ENCODE measurements at regions not wholly inside any gene's neighbourhood (a gene's known extent, or its start where the extent isn't known, plus 50 kb on each side); places are given as distances from the start of the nearest gene placed in this dataset.

- H3K9ac ChIP-seq (ENCODE audit: low read length), result no peak overlapping the region
- H3K4me1 ChIP-seq (ENCODE audit: control insufficient read depth, insufficient read depth, low read length), result no peaks in the 10 kb centered on the region
- no peak overlapping the region for H3K4me3 ChIP-seq (ENCODE audit: low read length)
- no peaks in the 10 kb centered on the region for H3K9me3 ChIP-seq (ENCODE audit: control insufficient read depth, low read length)
- H3K36me3 ChIP-seq (ENCODE audit: control insufficient read depth, insufficient read depth, low read length), result no peaks in the 10 kb centered on the region
- no peaks in the 10 kb centered on the region for H3K27me3 ChIP-seq (ENCODE audit: control insufficient read depth, insufficient read depth, low read length)
Measured at GRCh38 chr17:13374203-13375143, 227.3 kb downstream of the HS3ST3A1 start.

GRCh38 chr17:13372432-13372831, 229.3 kb downstream of the HS3ST3A1 start:
- Histone ChIP-seq H3K9ac (ENCODE audit: low read length) (no peak overlapping the region), H3K27me3 (ENCODE audit: control insufficient read depth, insufficient read depth, low read length) (no peaks in the 10 kb centered on the region), H3K4me1 (ENCODE audit: control insufficient read depth, insufficient read depth, low read length) (no peaks in the 10 kb centered on the region), H3K4me3 (ENCODE audit: low read length) (no peak overlapping the region), H3K9me3 (ENCODE audit: control insufficient read depth, low read length) (no peaks in the 10 kb centered on the region), H3K36me3 (ENCODE audit: control insufficient read depth, insufficient read depth, low read length) (no peaks in the 10 kb centered on the region)

GRCh38 chr17:13367154-13367553, 234.6 kb downstream of the HS3ST3A1 start:
- Histone ChIP-seq H3K9ac (ENCODE audit: low read length) (no peak overlapping the region), H3K4me1 (ENCODE audit: control insufficient read depth, insufficient read depth, low read length) (no peaks in the 10 kb centered on the region), H3K36me3 (ENCODE audit: control insufficient read depth, insufficient read depth, low read length) (no peaks in the 10 kb centered on the region), H3K4me3 (ENCODE audit: low read length) (no peak overlapping the region), H3K9me3 (ENCODE audit: control insufficient read depth, low read length) (no peaks in the 10 kb centered on the region), H3K27me3 (ENCODE audit: control insufficient read depth, insufficient read depth, low read length) (no peaks in the 10 kb centered on the region)

GRCh38 chr17:13365331-13365730, 236.4 kb downstream of the HS3ST3A1 start:
- Histone ChIP-seq H3K9ac (ENCODE audit: low read length) (no peak overlapping the region), H3K9me3 (ENCODE audit: control insufficient read depth, low read length) (no peaks in the 10 kb centered on the region), H3K4me3 (ENCODE audit: low read length) (no peak overlapping the region), H3K27me3 (ENCODE audit: control insufficient read depth, insufficient read depth, low read length) (no peaks in the 10 kb centered on the region), H3K36me3 (ENCODE audit: control insufficient read depth, insufficient read depth, low read length) (no peaks in the 10 kb centered on the region), H3K4me1 (ENCODE audit: control insufficient read depth, insufficient read depth, low read length) (no peaks in the 10 kb centered on the region)

GRCh38 chr17:13363771-13364170, 238.0 kb downstream of the HS3ST3A1 start:
- Histone ChIP-seq H3K27me3 (ENCODE audit: control insufficient read depth, insufficient read depth, low read length) (no peaks in the 10 kb centered on the region), H3K9me3 (ENCODE audit: control insufficient read depth, low read length) (no peaks in the 10 kb centered on the region)

GRCh38 chr17:13362341-13363122, 239.2 kb downstream of the HS3ST3A1 start:
- Histone ChIP-seq H3K27me3 (ENCODE audit: control insufficient read depth, insufficient read depth, low read length) (no peaks in the 10 kb centered on the region), H3K9ac (ENCODE audit: low read length) (no peak overlapping the region), H3K36me3 (ENCODE audit: control insufficient read depth, insufficient read depth, low read length) (no peaks in the 10 kb centered on the region), H3K4me1 (ENCODE audit: control insufficient read depth, insufficient read depth, low read length) (no peaks in the 10 kb centered on the region), H3K9me3 (ENCODE audit: control insufficient read depth, low read length) (no peaks in the 10 kb centered on the region), H3K4me3 (ENCODE audit: low read length) (no peak overlapping the region)

More at GRCh38 chr17:13363771-13364170, 238.0 kb downstream of the HS3ST3A1 start:
- H3K4me1 ChIP-seq (ENCODE audit: control insufficient read depth, insufficient read depth, low read length), result no peaks in the 10 kb centered on the region
- no peak overlapping the region for H3K9ac ChIP-seq (ENCODE audit: low read length)
- no peak overlapping the region for H3K4me3 ChIP-seq (ENCODE audit: low read length)
- no peaks in the 10 kb centered on the region for H3K36me3 ChIP-seq (ENCODE audit: control insufficient read depth, insufficient read depth, low read length)

- Histone ChIP-seq H3K4me3 (ENCODE audit: low read length) (no peak overlapping the region), H3K4me1 (ENCODE audit: control insufficient read depth, insufficient read depth, low read length) (no peaks in the 10 kb centered on the region), H3K9me3 (ENCODE audit: control insufficient read depth, low read length) (no peaks in the 10 kb centered on the region), H3K9ac (ENCODE audit: low read length) (no peak overlapping the region), H3K27me3 (ENCODE audit: control insufficient read depth, insufficient read depth, low read length) (no peaks in the 10 kb centered on the region), H3K36me3 (ENCODE audit: control insufficient read depth, insufficient read depth, low read length) (no peaks in the 10 kb centered on the region)
Measured at GRCh38 chr17:13359774-13360173, 242.0 kb downstream of the HS3ST3A1 start.

- no peaks in the 10 kb centered on the region for H3K27me3 ChIP-seq (ENCODE audit: control insufficient read depth, insufficient read depth, low read length)
- H3K4me3 ChIP-seq (ENCODE audit: low read length), result no peak overlapping the region
- no peaks in the 10 kb centered on the region for H3K9me3 ChIP-seq (ENCODE audit: control insufficient read depth, low read length)
- H3K4me1 ChIP-seq (ENCODE audit: control insufficient read depth, insufficient read depth, low read length), result no peaks in the 10 kb centered on the region
- H3K36me3 ChIP-seq (ENCODE audit: control insufficient read depth, insufficient read depth, low read length), result no peaks in the 10 kb centered on the region
- H3K9ac ChIP-seq (ENCODE audit: low read length), result no peak overlapping the region
Measured at GRCh38 chr17:13355054-13355453, 246.7 kb downstream of the HS3ST3A1 start.

- H3K4me3 ChIP-seq (ENCODE audit: low read length), result no peak overlapping the region
- no peaks in the 10 kb centered on the region for H3K27me3 ChIP-seq (ENCODE audit: control insufficient read depth, insufficient read depth, low read length)
- H3K4me1 ChIP-seq (ENCODE audit: control insufficient read depth, insufficient read depth, low read length), result no peaks in the 10 kb centered on the region
- H3K9ac ChIP-seq (ENCODE audit: low read length), result no peak overlapping the region
- no peaks in the 10 kb centered on the region for H3K36me3 ChIP-seq (ENCODE audit: control insufficient read depth, insufficient read depth, low read length)
- H3K9me3 ChIP-seq (ENCODE audit: control insufficient read depth, low read length), result no peaks in the 10 kb centered on the region
Measured at GRCh38 chr17:13353590-13353989, 248.1 kb downstream of the HS3ST3A1 start.

- no peaks in the 10 kb centered on the region for H3K36me3 ChIP-seq (ENCODE audit: control insufficient read depth, insufficient read depth, low read length)
- no peaks in the 10 kb centered on the region for H3K9me3 ChIP-seq (ENCODE audit: control insufficient read depth, low read length)
- H3K4me3 ChIP-seq (ENCODE audit: low read length), result no peak overlapping the region
- no peak overlapping the region for H3K9ac ChIP-seq (ENCODE audit: low read length)
- H3K4me1 ChIP-seq (ENCODE audit: control insufficient read depth, insufficient read depth, low read length), result no peaks in the 10 kb centered on the region
- H3K27me3 ChIP-seq (ENCODE audit: control insufficient read depth, insufficient read depth, low read length), result no peaks in the 10 kb centered on the region
Measured at GRCh38 chr17:13352747-13353415, 248.8 kb downstream of the HS3ST3A1 start.

- Histone ChIP-seq H3K9ac (ENCODE audit: low read length) (no peak overlapping the region), H3K4me1 (ENCODE audit: control insufficient read depth, insufficient read depth, low read length) (no peaks in the 10 kb centered on the region), H3K4me3 (ENCODE audit: low read length) (no peak overlapping the region), H3K27me3 (ENCODE audit: control insufficient read depth, insufficient read depth, low read length) (no peaks in the 10 kb centered on the region), H3K36me3 (ENCODE audit: control insufficient read depth, insufficient read depth, low read length) (no peaks in the 10 kb centered on the region), H3K9me3 (ENCODE audit: control insufficient read depth, low read length) (no peaks in the 10 kb centered on the region)
Measured at GRCh38 chr17:13351046-13351445, 250.7 kb downstream of the HS3ST3A1 start.

- Histone ChIP-seq H3K4me1 (ENCODE audit: control insufficient read depth, insufficient read depth, low read length) (no peaks in the 10 kb centered on the region), H3K4me3 (ENCODE audit: low read length) (no peak overlapping the region), H3K27me3 (ENCODE audit: control insufficient read depth, insufficient read depth, low read length) (no peaks in the 10 kb centered on the region), H3K9me3 (ENCODE audit: control insufficient read depth, low read length) (no peaks in the 10 kb centered on the region), H3K36me3 (ENCODE audit: control insufficient read depth, insufficient read depth, low read length) (no peaks in the 10 kb centered on the region), H3K9ac (ENCODE audit: low read length) (no peak overlapping the region)
Measured at GRCh38 chr17:13350466-13350865, 251.3 kb downstream of the HS3ST3A1 start.
